GM19438 (cell line): ENCODE measurements at regions not wholly inside any gene's neighbourhood (a gene's known extent, or its start where the extent isn't known, plus 50 kb on each side); places are given as distances from the start of the nearest gene placed in this dataset.
"Not testable (repeated sequence)": the region's sequence is repeated elsewhere in the genome, so short reads cannot be mapped to it uniquely, and the experiment has no call there.

ENCODE experiments used
- ATAC-seq: cut with Tn5 transposase; IDR thresholded peaks from one replicate; pipeline ENCODE4 v1.9.1; 2021; ENCODE audit warnings: low read depth; ENCODE audit not compliant: unreplicated experiment

DNA sequence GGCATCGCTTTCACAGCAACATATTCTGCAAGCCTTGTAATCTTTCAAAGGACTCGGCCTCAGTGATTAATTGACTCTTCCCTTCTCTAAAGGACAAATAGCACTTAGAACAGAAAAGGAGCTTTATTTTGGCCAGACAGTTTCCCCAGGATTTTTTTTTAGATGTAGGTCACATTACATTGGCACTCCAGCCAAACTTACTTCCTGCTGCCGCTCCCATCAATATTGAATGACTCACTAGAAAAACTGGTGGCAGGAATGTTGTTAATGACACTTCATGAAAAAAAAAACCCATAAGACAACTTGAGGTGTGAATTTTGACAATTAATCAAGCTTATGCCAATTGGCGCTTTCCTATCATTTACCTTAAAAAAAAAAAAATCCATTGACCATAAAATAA, 432.6 kb downstream of the TOX3 start:
- ATAC-seq, result no peak

GRCh38 chr16:52113533-52114183, 433.3 kb downstream of the TOX3 start:
- ATAC-seq, result no peak

- not testable (repeated sequence) for ATAC-seq
Measured at GRCh38 chr16:52104993-52105392, 441.9 kb downstream of the TOX3 start.

DNA sequence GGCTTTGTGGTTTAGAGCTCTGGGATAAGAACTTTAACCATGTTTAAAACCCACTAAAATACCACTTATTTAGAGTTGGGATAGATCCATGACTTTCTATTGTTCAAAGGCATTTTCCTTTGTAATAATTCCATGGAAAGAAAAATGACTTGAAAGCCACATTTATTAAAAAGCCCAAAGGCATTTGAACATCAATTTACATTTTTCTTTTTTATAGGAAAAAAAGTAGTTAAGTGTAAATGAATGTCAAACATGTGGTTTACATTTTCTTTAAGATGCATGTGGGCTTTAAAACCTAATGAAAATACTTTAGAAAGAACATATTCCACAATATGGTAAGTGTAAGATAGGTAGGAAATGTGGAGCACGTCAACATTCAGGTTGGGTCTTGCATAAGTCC, 443.2 kb downstream of the TOX3 start:
- ATAC-seq, result no peak

DNA sequence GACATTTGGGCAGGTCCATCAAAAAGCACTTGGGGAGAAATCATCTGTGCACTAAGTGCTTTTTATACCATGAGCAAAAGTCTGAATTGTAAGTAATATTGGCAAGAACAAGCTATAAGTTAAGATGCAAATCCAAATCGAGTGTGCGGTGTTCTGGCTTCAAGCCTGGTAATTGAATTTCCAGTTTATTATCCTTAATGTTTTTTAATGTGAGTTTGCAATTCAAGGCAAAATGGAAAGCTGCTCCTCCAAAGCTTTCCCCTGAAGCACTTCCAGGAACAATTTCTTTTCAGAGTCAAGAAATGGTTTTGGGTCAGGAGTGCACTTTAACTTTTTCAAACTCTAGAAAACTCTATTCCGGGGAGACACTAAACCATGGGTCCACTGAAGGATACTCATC, 445.7 kb downstream of the TOX3 start:
- no peak for ATAC-seq

DNA sequence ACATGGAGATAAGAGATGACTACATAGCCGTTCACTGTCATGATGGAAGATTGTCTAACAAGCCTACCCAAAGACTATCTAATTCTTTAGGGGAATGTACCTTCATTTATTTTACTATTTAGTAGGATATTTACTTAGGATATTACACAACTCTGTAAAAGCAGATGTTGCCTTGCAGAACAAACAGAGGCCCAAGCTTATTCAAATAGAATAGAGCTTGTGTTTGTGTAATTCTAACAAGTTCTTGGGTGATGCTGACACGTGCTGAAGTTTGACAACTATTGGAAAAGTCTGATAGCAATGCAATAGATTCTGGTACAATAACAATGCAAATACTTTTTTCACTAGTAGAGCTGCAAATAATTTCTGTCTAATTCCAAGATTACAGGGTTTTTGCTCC, 447.6 kb downstream of the TOX3 start:
- ATAC-seq, result no peak

- ATAC-seq, result no peak
Measured at GRCh38 chr16:52095471-52095870, 451.5 kb downstream of the TOX3 start.

DNA sequence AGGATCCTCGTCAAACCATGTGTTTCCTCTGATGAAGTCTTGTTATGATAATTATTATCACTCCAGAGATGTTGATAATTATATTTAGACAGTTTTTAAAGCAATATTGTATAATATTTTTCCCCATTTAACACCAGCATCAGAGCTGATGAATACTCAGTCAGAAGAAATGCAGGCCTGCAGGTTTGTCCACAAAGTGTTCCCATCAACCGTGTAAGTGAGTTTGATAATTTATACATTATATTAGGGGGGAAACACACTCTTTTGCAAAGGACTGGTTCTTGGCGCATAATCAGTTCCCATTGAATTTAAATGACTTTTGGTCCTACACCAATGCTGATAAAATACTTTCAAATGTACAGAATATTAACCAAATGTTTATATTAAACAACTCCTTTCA, 454.8 kb downstream of the TOX3 start:
- ATAC-seq, result no peak

DNA sequence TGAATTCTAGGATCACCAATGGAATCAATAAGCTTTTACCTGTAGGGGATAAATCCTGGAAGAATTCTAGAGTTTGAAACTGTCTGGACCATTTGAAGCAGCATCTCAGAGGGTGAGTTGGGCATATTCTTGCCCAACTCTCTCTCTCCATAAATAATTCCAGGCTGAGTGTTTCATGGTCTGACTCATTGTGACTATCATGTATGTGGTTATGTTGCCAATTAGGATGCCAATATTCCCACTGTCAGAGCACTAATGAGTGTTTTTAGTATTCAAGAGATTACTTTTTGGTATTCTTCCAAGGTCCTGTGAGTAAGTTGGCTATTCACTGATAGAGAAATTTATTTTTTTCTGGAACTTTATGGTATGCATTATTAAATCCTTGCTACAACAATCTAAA, 456.9 kb downstream of the TOX3 start:
- ATAC-seq, result no peak

DNA sequence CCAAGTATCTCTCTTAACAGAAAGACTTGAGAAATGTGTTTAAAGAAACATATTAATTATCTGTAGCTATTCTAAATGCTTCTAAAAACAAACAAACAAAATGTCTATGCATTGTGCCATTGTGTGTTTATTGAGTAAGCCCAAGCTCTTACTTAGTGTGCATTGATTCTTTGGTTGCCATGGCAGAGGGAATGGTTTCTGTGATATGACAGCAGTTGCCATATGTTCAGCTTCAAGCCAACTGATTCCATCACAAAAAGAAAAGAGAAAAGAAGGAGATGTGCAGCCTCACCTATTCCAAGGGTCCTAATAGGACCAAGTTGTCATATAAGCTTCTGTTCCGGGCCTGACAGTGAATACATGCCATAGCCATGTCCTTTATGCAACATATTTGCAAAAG, 457.5 kb downstream of the TOX3 start:
- no peak for ATAC-seq

GRCh38 chr16:52086901-52087300, 460.0 kb downstream of the TOX3 start:
- no peak for ATAC-seq

GRCh38 chr16:52078716-52079655, 468.0 kb downstream of the TOX3 start:
- no peak for ATAC-seq

DNA sequence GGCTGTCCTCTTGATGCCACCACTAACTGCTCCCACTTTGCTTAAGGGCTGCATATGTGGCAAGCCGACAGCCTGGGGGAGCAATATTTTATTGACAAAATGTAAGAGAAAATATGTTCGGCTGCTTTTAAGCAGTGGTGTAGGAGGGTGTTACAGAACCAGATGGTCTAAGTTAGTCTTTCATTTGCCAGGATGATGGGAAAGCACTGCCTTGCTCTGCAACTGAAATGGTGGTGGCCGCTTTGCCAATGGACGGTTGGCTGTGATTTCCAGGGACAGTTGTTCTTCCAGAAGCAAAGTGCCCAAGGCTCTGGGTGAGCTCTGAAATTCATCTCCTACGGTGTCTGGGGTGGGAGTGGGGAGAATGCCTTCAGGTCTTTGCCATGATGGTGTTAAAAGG, 469.3 kb downstream of the TOX3 start:
- no peak for ATAC-seq

- ATAC-seq, result no peak
Measured at GRCh38 chr16:52076801-52077201, 470.1 kb downstream of the TOX3 start.

GRCh38 chr16:52076332-52076731, 470.6 kb downstream of the TOX3 start:
- no peak for ATAC-seq

- no peak for ATAC-seq
Measured at GRCh38 chr16:52074133-52074532, 472.8 kb downstream of the TOX3 start.

- ATAC-seq, result no peak
Measured at GRCh38 chr16:52073024-52073423, 473.9 kb downstream of the TOX3 start.

- no peak for ATAC-seq
Measured at GRCh38 chr16:52071101-52071500, 475.8 kb downstream of the TOX3 start.

- no peak for ATAC-seq
Measured at GRCh38 chr16:52070341-52071057, 476.4 kb downstream of the TOX3 start.

GRCh38 chr16:52069866-52070265, 477.1 kb downstream of the TOX3 start:
- no peak for ATAC-seq

DNA sequence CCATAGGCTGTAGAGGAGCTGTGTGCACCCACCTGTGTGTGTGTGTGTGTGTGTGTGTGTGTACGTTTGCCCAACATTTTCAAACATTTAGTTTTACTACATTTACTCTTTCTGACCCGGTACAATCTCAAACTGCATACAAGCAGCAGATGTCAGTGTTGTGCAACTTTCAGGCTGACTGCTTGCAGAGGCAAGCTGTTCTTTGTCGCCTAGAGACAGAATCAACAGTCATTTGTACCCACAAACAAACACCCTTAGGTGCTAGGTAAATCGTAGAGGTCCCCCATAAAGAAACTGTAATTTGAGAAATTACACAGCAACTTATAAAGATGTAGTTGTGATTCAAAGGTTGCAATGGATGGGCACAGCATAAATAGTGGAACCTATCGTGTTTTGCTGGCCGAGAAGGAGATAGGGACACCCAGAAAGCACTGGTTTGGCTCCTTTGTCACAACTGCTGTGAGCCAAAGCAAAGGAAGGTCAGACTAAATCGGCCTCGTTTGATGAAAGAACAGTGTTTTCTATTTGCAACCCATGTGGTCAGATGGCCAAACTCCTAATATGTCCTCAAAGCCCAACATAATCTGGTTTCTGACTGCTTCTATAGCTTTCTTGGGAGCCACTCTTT, 478.4 kb downstream of the TOX3 start:
- ATAC-seq, result no peak
